UCSD-AML1 (cell line): ENCODE measurements at regions not wholly inside any gene's neighbourhood (a gene's known extent, or its start where the extent isn't known, plus 50 kb on each side); places are given as distances from the start of the nearest gene placed in this dataset.

Source experiments
- DNase-seq: peaks from one replicate; lab custom pipeline; 2025; ENCODE audit not compliant: unreplicated experiment; lab: John Stamatoyannopoulos, UW

- DNase-seq = no peak
Observed at GRCh38 chr11:29368126-29368525, 648.7 kb downstream of the KCNA4 start.

- no peak for DNase-seq
Observed at GRCh38 chr11:29364006-29364405, 652.8 kb downstream of the KCNA4 start.

DNA sequence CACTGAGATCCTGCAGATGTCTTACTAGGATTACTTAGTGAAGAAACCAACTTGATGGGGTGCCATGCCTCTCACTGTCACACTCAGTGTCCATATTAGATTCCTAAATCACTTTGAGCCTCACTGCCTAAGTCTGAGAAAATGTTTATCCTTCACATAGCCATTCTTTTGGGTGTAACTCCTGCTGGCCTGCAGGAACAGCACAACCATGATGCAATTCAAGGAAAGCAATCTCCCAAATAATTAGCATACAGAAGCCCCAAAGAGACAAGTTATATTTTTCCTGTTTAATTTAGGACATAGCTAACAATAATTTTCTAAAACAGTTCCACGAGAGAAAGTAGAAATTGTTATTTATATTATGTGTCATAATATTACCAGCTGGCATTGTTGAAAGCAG is 655.5 kb downstream of the KCNA4 start:
- DNase-seq = no peak

- DNase-seq = no peak
Observed at GRCh38 chr11:29353833-29354232, 663.0 kb downstream of the KCNA4 start.

DNA sequence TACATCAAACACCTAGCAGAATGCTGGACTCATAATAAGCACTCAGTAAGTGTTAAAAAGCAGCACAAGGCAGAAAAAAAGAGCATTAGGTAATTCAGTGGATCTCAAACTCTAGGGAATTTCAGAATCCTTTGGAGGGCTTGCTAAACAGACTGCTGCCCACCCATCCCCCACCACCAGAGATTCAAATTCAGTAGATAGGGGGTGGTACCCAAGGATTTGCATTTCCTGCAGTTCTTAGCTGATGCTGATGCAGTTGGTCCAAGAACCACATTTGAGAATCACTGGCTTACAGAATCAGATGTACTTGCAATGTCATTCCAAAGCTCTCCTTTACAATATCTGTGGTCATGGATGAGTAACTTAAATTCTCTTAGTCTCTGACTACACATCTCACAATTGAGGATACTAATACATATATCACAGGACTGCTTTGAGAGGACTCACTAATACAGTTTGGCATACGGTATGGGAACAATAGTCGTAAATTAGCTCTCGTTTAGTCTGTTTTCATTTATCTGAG is 664.5 kb downstream of the KCNA4 start:
- DNase-seq = no peak

- DNase-seq = no peak
Observed at GRCh38 chr11:29351301-29351873, 665.4 kb downstream of the KCNA4 start.

DNA sequence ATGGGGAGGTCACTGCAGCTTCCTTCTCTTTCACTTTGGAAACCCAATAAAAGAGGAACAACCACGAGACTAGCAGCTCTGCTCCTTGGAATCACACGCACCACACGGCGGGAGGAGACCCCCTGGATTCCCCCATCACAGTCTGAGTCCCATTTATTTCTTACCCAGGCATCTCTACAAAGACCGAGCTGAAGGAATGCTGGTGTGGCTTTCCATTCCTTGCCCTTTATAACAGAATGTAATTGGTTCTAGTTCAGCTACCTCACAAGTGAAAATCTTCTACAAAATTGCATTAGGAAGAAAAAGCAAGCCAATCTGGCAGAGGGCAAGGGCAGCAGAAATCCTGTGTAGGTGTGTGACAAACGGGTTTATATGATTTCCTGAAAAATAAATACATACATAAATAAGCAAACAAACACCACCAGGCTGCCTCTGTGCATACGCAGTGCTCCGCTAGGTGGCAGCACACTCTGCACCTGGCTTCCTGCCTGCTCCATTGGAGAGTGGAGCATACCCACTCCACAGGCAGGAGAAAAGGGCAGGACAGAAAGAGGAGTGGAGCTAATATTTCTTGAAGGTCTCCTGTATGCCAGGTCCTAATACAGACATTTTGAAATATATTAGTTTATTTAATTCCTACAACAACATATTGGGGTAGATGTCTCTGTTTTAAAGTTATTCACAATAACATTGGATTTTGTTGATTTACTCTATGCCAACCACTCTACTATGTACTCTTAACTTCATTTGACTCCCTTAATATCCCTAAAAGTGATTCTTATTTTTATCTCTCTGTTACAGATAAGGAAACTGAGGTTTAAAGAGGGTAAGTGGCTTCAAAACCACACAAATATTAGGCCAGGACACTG is 673.1 kb downstream of the KCNA4 start:
- DNase-seq = peak; percentile 40

GRCh38 chr11:29336727-29337575 is 679.9 kb downstream of the KCNA4 start:
- no peak for DNase-seq

- no peak for DNase-seq
Observed at GRCh38 chr11:29334776-29335130, 682.1 kb downstream of the KCNA4 start.

GRCh38 chr11:29333993-29334775 is 682.6 kb downstream of the KCNA4 start:
- no peak for DNase-seq

DNA sequence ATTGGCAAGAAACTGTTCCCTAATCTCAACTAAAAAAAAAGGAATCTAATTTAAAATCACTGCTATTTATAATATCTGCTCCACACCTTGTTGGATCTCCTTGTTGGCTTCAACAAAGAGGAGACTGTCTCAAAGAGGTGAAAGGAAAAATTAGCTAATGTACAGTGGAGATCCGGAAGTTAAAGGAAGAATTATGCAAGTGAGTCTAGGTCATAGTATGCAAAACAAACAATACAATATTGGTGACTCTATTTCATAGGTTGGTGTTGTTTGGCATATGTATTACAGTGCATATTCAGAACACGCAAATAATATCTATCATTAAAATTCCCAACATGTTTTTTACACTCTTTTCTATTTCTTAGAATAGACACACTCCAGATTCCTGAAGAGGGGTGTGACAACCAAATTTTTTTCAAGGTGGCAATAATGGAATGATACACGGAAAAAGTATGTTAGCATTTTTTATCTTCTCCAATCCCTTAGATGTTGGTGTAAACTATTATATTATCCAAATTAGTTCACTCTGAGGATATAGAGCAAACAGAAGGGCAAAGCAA is 685.3 kb downstream of the KCNA4 start:
- DNase-seq = no peak

GRCh38 chr11:29328961-29329441 is 687.8 kb downstream of the KCNA4 start:
- DNase-seq = no peak

- no peak for DNase-seq
Observed at GRCh38 chr11:29327891-29328290, 688.9 kb downstream of the KCNA4 start.

GRCh38 chr11:29326757-29327156 is 690.1 kb downstream of the KCNA4 start:
- no peak for DNase-seq

DNA sequence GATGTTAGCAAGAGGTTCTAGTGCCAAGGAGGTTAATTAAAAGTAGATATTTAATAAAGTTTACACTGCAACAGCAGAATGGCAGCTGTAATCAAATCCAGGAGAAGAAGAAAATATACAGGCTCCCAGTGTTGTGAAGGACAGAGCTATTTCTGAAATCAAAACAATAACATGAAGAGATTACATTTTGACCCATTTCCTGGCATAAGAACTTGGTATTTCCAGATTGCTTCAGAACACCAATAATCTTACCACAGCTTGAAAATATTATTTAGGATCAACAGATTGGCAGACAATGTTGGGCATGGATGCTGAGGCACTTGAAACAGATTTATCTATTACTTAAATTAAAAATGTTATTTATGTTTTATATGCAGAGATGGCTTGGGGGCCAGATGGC is 692.5 kb downstream of the KCNA4 start:
- no peak for DNase-seq

GRCh38 chr11:29321293-29322132 is 695.3 kb downstream of the KCNA4 start:
- no peak for DNase-seq

DNA sequence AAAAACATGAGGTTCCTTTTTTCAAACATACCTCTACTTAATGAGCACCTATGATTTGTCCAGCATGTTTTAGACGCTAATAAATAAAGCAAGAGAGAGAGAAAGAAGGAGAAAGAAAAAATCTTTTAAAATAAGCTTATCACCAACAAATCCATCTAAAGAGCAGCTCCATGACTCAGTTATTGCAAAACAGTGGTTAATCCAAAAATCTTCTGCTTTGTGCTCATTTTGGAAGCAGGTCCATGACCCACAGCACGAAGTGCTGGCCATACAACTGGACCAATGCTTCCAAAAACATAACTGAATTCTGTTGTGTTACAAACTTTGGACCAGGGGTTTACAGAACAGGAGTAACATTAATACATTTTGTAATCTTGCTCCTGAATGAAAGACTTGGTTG is 696.6 kb downstream of the KCNA4 start:
- no peak for DNase-seq

GRCh38 chr11:29319210-29319609 is 697.6 kb downstream of the KCNA4 start:
- DNase-seq = no peak

DNA sequence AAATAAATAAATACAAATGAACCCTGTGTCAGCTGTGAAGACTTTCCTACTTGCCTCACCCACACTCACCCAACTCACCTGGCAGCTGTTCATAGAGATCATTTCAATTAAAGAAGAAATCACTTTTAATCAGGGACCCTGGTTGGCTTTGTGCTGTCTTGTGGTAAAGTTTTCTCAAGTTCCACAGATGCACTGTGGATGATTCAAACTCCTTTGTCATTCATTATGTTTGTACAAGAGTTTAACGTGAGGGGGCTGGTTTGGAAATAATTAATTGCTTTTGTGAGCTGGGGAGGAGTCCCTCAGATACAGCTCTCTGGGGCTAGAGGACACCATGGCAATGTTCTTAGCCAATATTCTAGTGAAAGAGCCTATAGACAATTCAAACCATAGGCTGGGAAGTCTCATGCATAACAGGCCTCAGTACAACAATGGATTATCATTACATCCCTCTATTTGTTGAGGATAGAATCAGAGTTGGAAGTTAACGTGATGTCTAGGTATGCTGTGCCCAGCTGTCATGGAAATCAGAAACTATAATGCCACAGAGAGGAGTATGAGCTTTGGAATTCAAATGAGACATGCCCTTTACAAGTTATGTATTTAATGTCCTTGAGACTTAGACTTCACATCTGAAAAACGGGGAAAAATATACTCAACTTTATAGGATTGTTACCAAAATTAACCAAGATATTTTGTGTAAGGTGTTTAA is 698.5 kb downstream of the KCNA4 start:
- DNase-seq = no peak
